ENCODE measurements at regions not wholly inside any gene's neighbourhood (a gene's known extent, or its start where the extent isn't known, plus 50 kb on each side); places are given as distances from the start of the nearest gene placed in this dataset.

GRCh38 chr5:165328846-165329245 is 1823.4 kb downstream of the MAT2B start:
- ATAC-seq (replicated peaks) (no peak), DNase-seq (no peak)
- H3K9me3 Mint-ChIP-seq: peaks cover 0 to 2% of the 10 kb centered on the region in 2 donors
- H3K27ac Mint-ChIP-seq: no peak overlapping the region
- no peaks in the 10 kb centered on the region for H3K27me3 Mint-ChIP-seq
- H3K4me1 Mint-ChIP-seq: no peaks in the 10 kb centered on the region
- H3K36me3 Mint-ChIP-seq: no peaks in the 10 kb centered on the region
- no peak overlapping the region for H3K4me3 Mint-ChIP-seq

- Mint-ChIP-seq H3K9me3 (peaks cover 0 to 2% of the 10 kb centered on the region in 2 donors), H3K27ac (no peak overlapping the region), H3K4me1 (no peaks in the 10 kb centered on the region), H3K27me3 (no peaks in the 10 kb centered on the region), H3K36me3 (no peaks in the 10 kb centered on the region), H3K4me3 (no peak overlapping the region)
- ATAC-seq (replicated peaks) (no peak), DNase-seq (no peak)
Measured at GRCh38 chr5:165333623-165334022, 1828.2 kb downstream of the MAT2B start.

DNA sequence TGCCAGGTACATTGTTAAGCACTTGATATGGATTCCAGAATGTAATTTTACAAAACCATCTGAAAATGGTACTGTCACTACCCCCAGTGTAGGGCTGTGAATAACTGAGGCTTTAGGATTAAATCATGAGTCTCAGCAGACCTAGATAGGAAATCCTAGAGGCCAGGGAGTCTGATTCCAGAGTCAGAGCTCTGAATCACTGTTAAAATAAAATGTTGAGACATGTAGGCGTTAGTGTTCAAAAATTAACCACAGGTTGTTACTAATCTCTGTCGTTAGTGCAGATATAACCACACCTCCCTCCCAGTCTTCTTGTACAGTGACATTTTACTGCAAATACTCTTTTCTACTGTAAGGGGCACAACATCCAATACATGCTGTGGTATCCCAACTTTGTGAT is 1828.8 kb downstream of the MAT2B start:
- no peak for ATAC-seq (replicated peaks)
- Mint-ChIP-seq H3K36me3 (no peaks in the 10 kb centered on the region), H3K27ac (no peak overlapping the region)

DNA sequence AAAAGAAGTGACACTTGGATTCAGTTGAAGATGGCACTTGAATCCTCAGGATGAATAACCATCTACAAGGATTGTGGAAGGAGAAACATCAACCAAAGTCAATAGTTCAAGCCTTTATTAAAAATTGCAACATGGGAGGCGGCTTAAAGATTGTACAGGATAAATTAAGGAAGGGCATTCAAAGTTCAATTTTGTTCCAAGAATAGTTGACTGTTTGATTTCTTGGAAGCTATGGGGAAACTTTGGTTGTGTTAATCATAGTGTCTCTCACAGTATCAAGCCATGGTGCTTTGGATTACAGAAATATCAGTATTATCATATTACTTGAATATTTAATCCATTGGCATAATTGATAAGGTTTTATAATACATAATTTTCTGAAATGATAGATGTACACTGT is 1844.3 kb downstream of the MAT2B start:
- H3K36me3 Mint-ChIP-seq: no peaks in the 10 kb centered on the region
- peaks cover 0 to 2% of the 10 kb centered on the region in 2 donors for H3K9me3 Mint-ChIP-seq
- H3K27me3 Mint-ChIP-seq: no peaks in the 10 kb centered on the region
- ATAC-seq (replicated peaks) (no peak), DNase-seq (no peak)
- no peaks in the 10 kb centered on the region for H3K4me1 Mint-ChIP-seq
- no peak overlapping the region for H3K4me3 Mint-ChIP-seq
- no peak overlapping the region for H3K27ac Mint-ChIP-seq

More for the DNA sequence above, 1828.8 kb downstream of the MAT2B start:
- Mint-ChIP-seq H3K27me3 (no peaks in the 10 kb centered on the region), H3K9me3 (peaks cover 0 to 2% of the 10 kb centered on the region in 2 donors), H3K4me3 (no peak overlapping the region), H3K4me1 (no peaks in the 10 kb centered on the region)
- no peak for DNase-seq

- peaks cover 0 to 2% of the 10 kb centered on the region in 2 donors for H3K9me3 Mint-ChIP-seq
- H3K4me3 Mint-ChIP-seq: no peak overlapping the region
Measured at GRCh38 chr5:165351342-165351741, 1845.9 kb downstream of the MAT2B start.

GRCh38 chr5:165360366-165360765 is 1854.9 kb downstream of the MAT2B start:
- no peak overlapping the region for H3K27ac Mint-ChIP-seq
- no peaks in the 10 kb centered on the region for H3K27me3 Mint-ChIP-seq
- no peak overlapping the region for H3K4me3 Mint-ChIP-seq
- DNase-seq (no peak), ATAC-seq (replicated peaks) (no peak)
- no peaks in the 10 kb centered on the region for H3K4me1 Mint-ChIP-seq
- H3K9me3 Mint-ChIP-seq: no peaks in the 10 kb centered on the region
- H3K36me3 Mint-ChIP-seq: no peaks in the 10 kb centered on the region

More at GRCh38 chr5:165351342-165351741, 1845.9 kb downstream of the MAT2B start:
- no peak for ATAC-seq (replicated peaks)
- H3K4me1 Mint-ChIP-seq: no peaks in the 10 kb centered on the region
- H3K27me3 Mint-ChIP-seq: no peaks in the 10 kb centered on the region
- no peak for DNase-seq
- no peaks in the 10 kb centered on the region for H3K36me3 Mint-ChIP-seq
- H3K27ac Mint-ChIP-seq: no peak overlapping the region

DNA sequence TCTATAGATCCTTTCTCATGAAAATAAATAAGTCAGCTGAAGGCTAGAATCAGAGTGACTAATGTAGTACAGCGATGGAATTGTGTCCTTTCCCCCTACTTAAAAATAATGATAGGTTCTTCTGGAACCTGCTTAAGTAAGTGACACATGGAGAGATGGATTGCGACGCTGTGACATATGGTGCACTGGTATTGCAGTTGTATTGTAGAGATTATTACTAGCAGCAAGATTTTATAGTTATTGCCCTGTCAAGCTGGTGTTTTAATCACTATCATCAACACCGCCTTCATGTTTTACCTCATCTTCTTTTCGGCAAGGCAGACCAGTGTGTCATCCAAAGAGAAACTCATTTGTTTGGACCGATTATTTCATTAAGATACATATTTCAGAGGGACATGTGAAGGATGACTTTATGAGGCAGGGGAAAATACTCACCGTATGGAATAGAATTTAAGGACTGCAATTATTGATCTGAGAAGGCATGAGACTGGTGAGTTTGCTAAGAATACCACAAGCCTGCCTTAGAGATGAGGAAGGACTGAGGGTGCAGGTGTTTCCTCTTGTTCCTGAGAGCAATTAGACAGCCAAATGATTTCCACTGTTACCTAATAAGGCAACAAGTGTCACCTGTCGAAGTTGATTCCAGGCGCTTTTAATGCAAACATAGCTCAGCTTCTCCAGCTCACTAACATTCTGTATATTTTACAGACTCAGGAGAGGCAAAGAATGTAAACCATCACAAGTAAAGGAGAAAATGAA is 1855.5 kb downstream of the MAT2B start:
- Mint-ChIP-seq H3K4me1 (no peaks in the 10 kb centered on the region), H3K36me3 (no peaks in the 10 kb centered on the region), H3K27ac (no peak overlapping the region), H3K9me3 (no peaks in the 10 kb centered on the region), H3K27me3 (no peaks in the 10 kb centered on the region), H3K4me3 (no peak overlapping the region)
- ATAC-seq (replicated peaks) (no peak), DNase-seq (no peak)

GRCh38 chr5:165370233-165370632 is 1864.8 kb downstream of the MAT2B start:
- no peak overlapping the region for H3K4me3 Mint-ChIP-seq
- ATAC-seq (replicated peaks) (no peak), DNase-seq (no peak)
- H3K27me3 Mint-ChIP-seq: no peaks in the 10 kb centered on the region
- H3K9me3 Mint-ChIP-seq: no peaks in the 10 kb centered on the region
- no peaks in the 10 kb centered on the region for H3K36me3 Mint-ChIP-seq
- H3K27ac Mint-ChIP-seq: no peak overlapping the region
- no peaks in the 10 kb centered on the region for H3K4me1 Mint-ChIP-seq

DNA sequence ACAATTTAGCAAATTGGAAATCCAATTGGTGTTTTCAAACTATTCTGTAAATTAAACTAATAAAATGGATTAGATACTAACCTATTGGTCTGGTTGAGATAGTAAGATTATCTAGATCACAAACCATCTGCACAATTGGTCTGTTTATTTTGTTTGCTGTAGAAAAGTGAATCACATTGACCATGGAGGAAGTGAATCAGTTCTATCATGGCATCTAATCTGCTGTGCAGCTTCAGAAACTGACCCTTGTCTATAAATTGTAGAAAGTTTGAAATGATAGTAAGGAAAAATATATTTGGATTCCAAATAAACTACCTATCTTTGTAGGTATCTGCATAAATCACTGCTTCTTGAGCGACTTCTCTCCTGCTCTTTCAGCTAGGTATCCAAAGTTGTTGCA is 1865.4 kb downstream of the MAT2B start:
- DNase-seq (no peak), ATAC-seq (replicated peaks) (no peak)
- no peaks in the 10 kb centered on the region for H3K4me1 Mint-ChIP-seq
- no peaks in the 10 kb centered on the region for H3K27me3 Mint-ChIP-seq
- H3K36me3 Mint-ChIP-seq: no peaks in the 10 kb centered on the region
- H3K4me3 Mint-ChIP-seq: no peak overlapping the region
- no peak overlapping the region for H3K27ac Mint-ChIP-seq
- no peaks in the 10 kb centered on the region for H3K9me3 Mint-ChIP-seq

DNA sequence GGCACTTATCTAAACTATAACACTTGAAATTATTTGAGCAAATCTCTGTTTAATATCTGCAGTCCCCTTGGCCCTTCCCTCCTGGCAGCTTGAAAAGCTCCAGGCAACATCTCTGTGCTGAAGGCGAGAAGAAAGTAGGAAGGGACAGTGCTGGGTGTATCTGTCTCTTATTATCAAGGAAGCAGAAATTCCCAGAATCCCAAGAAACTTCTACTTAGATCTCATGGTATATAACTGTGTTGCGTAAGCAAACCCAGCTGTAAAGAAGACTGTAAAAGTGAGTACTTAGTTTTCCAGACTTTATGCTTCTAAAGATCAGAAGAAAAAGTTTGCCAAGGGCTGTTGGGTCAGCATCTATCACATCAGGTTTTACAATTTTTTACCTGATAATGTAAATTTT is 1869.8 kb downstream of the MAT2B start:
- ATAC-seq (replicated peaks) (no peak), DNase-seq (no peak)
- Mint-ChIP-seq H3K27me3 (no peaks in the 10 kb centered on the region), H3K4me1 (no peaks in the 10 kb centered on the region), H3K36me3 (no peaks in the 10 kb centered on the region), H3K4me3 (no peak overlapping the region), H3K27ac (no peak overlapping the region), H3K9me3 (no peaks in the 10 kb centered on the region)

DNA sequence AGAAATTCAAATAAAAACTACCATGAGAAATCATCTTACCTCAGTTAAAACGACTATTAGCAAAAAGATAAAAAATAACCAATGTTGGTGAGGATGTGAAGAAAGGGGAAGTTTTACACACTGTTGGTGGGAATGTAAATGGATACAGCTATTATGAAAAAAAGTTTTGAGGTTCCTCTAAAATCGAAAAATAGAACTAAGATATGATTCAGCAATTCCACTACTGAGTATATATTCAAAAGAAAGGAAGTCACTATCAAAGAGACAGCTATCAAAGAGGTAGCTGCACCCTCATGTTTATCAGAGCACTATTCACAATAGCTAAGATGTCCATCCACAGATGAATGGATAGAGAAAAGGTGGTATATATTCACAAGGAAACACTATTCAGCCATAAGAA is 1888.4 kb downstream of the MAT2B start:
- Mint-ChIP-seq H3K4me1 (no peaks in the 10 kb centered on the region), H3K36me3 (no peaks in the 10 kb centered on the region), H3K27me3 (no peaks in the 10 kb centered on the region), H3K27ac (no peak overlapping the region), H3K4me3 (no peak overlapping the region), H3K9me3 (peaks cover 0 to 8% of the 10 kb centered on the region in 2 donors)
- DNase-seq: no peak
- ATAC-seq (replicated peaks): no peak

GRCh38 chr5:165397516-165397915 is 1892.1 kb downstream of the MAT2B start:
- Mint-ChIP-seq H3K27ac (no peak overlapping the region), H3K27me3 (no peaks in the 10 kb centered on the region), H3K4me3 (no peak overlapping the region), H3K4me1 (no peaks in the 10 kb centered on the region), H3K36me3 (no peaks in the 10 kb centered on the region), H3K9me3 (peaks cover 0 to 4% of the 10 kb centered on the region in 2 donors)
- ATAC-seq (replicated peaks): no peak
- DNase-seq: no peak

DNA sequence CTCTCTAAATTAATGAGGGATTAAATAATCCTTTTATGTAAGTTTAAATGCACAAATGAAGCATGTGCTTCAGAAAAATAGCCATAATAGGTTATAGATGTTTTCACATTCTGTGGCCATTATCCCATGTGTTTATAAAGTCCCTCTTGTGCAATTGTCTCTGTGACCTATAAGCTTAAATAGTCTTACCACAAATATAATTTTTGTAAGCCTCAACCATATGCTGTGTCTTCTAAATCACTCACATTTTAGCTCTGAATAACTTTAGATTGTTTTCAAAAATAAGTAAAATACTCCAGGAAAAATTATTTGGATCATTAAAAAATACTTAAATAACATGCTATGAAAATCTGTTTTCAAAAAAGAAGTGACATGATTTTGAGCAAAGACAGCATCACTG is 1894.7 kb downstream of the MAT2B start:
- no peak for DNase-seq
- no peak overlapping the region for H3K4me3 Mint-ChIP-seq
- no peaks in the 10 kb centered on the region for H3K27me3 Mint-ChIP-seq
- H3K9me3 Mint-ChIP-seq: no peaks in the 10 kb centered on the region
- no peak overlapping the region for H3K27ac Mint-ChIP-seq
- H3K4me1 Mint-ChIP-seq: no peaks in the 10 kb centered on the region
- H3K36me3 Mint-ChIP-seq: no peaks in the 10 kb centered on the region
- ATAC-seq (replicated peaks): no peak

GRCh38 chr5:165404917-165405316 is 1899.5 kb downstream of the MAT2B start:
- no peaks in the 10 kb centered on the region for H3K27me3 Mint-ChIP-seq
- H3K9me3 Mint-ChIP-seq: peaks cover 8 to 11% of the 10 kb centered on the region in 2 donors
- H3K27ac Mint-ChIP-seq: no peak overlapping the region
- ATAC-seq (replicated peaks) (no peak), DNase-seq (no peak)
- H3K4me3 Mint-ChIP-seq: no peak overlapping the region
- no peaks in the 10 kb centered on the region for H3K36me3 Mint-ChIP-seq
- no peaks in the 10 kb centered on the region for H3K4me1 Mint-ChIP-seq

DNA sequence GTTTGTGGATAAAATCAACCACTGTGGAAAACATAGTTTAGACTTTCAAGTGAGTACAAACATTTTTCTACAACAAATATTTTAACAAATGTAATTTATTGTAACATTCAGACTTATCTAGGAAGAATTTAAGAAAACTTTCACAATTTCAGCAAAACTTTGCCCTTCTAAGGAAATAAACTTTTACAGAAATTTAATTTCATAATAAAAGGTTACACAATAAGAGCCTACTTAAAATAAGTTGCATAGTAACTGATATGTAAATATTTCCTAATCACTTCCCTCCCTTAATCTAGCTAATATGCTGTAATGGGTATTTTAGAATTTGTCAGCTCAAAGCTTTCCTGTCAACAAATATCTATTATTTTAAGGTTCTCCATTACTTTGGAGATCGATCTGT is 1899.9 kb downstream of the MAT2B start:
- no peaks in the 10 kb centered on the region for H3K4me1 Mint-ChIP-seq
- no peak overlapping the region for H3K4me3 Mint-ChIP-seq
- no peaks in the 10 kb centered on the region for H3K27me3 Mint-ChIP-seq
- H3K27ac Mint-ChIP-seq: no peak overlapping the region
- H3K36me3 Mint-ChIP-seq: no peaks in the 10 kb centered on the region
- H3K9me3 Mint-ChIP-seq: peaks cover 8 to 11% of the 10 kb centered on the region in 2 donors
- no peak for ATAC-seq (replicated peaks)
- no peak for DNase-seq

All from stimulated activated naive B cell treated with anti-CD40 and anti-IgM and Interleukin-4, amounts not matched to agents 10 μg/mL and 1 μg/mL and 100 μg/mL, for 72 hours (primary cell).